OCI-LY7 (cell line): ENCODE measurements at regions not wholly inside any gene's neighbourhood (a gene's known extent, or its start where the extent isn't known, plus 50 kb on each side); places are given as distances from the start of the nearest gene placed in this dataset.

Experiments used
- BruUV-seq: library from RNA; stranded (reverse); fragments of 400-500 nt; replicated peaks from 2 replicates; lab custom pipeline; 2021; lab: Mats Ljungman, UMichigan
- CTCF ChIA-PET: fragments of 300-600 bp; sonication (Branson Sonifier 250); formaldehyde crosslinking; loops from one replicate; lab custom pipeline; 2022; ENCODE audit warnings: antibody characterized with exemption; ENCODE audit not compliant: unreplicated experiment; lab: Charles Lee
- POLR2A ChIA-PET: fragments of 300-600 bp; sonication (Branson Sonifier 250); formaldehyde crosslinking; loops from one replicate; lab custom pipeline; 2022; ENCODE audit warnings: antibody characterized with exemption; lab: Charles Lee
- DNase-seq: peaks from one replicate; pipeline ENCODE4 v3.0.0-alpha.2; 2015; ENCODE audit warnings: low spot score
- H2AFZ ChIP-seq: fragments of 200-600 bp; sonication (generic), shearing (Covaris generic); 2 replicates; pipeline ENCODE4 v1.6.1; 2014; ENCODE audit warnings: mild to moderate bottlenecking, antibody characterized with exemption, low read length, moderate library complexity
- H3K27ac ChIP-seq: fragments of 200-600 bp; sonication (generic); 2 replicates; pipeline ENCODE4 v1.5.1; 2014; ENCODE audit warnings: mixed run types, low read depth, mild to moderate bottlenecking, moderate library complexity, low read length, inconsistent platforms; ENCODE audit not compliant: poor library complexity, severe bottlenecking
- H3K36me3 ChIP-seq: fragments of 200-600 bp; sonication (generic); 2 replicates; pipeline ENCODE4 v1.6.1; 2014; ENCODE audit warnings: mild to moderate bottlenecking, antibody characterized with exemption, low read length, moderate library complexity, mixed read lengths; ENCODE audit not compliant: insufficient read depth
- H3K4me1 ChIP-seq: fragments of 200-600 bp; sonication (generic); 2 replicates; pipeline ENCODE4 v1.5.1; 2014; ENCODE audit warnings: mild to moderate bottlenecking, low read length; ENCODE audit not compliant: insufficient read depth, poor library complexity, severe bottlenecking
- H3K4me2 ChIP-seq: fragments of 200-600 bp; sonication (generic); 2 replicates; pipeline ENCODE4 v1.6.1; 2014; ENCODE audit warnings: mild to moderate bottlenecking, low read length
- H3K4me3 ChIP-seq: fragments of 200-600 bp; sonication (generic); 2 replicates; pipeline ENCODE4 v1.5.1; 2014; ENCODE audit warnings: mild to moderate bottlenecking, low read depth, low read length; ENCODE audit not compliant: poor library complexity, severe bottlenecking
- H3K79me2 ChIP-seq: fragments of 200-600 bp; sonication (generic); 2 replicates; pipeline ENCODE4 v1.6.1; 2016; ENCODE audit warnings: low read depth, mild to moderate bottlenecking, low read length, moderate library complexity, mixed read lengths; ENCODE audit not compliant: insufficient read depth
- H3K9me2 ChIP-seq: fragments of 200-600 bp; sonication (generic); 2 replicates; pipeline ENCODE4 v1.6.1; 2016; ENCODE audit warnings: mild to moderate bottlenecking, low read length, mixed read lengths; ENCODE audit not compliant: insufficient read depth
- H3K9me3 ChIP-seq: fragments of 200-600 bp; sonication (generic); 2 replicates; pipeline ENCODE4 v1.6.1; 2014; ENCODE audit warnings: mild to moderate bottlenecking, mixed run types, low read length, mixed read lengths
- H4K20me1 ChIP-seq: fragments of 200-600 bp; sonication (generic); 2 replicates; pipeline ENCODE4 v1.6.1; 2014; ENCODE audit warnings: mild to moderate bottlenecking, antibody characterized with exemption, low read length, moderate library complexity, mixed read lengths; ENCODE audit not compliant: insufficient read depth
- CTCF ChIP-seq: fragments of 200-600 bp; sonication (generic); conservative IDR thresholded peaks from 2 replicates; pipeline ENCODE4 v1.5.1; 2014; ENCODE audit warnings: mild to moderate bottlenecking, antibody characterized with exemption, low read length, moderate library complexity, mixed read lengths
- EZH2phosphoT487 ChIP-seq: fragments of 200-600 bp; sonication (generic); IDR thresholded peaks from 2 replicates; pipeline ENCODE4 v1.6.1; 2018; ENCODE audit warnings: low read depth, borderline replicate concordance, mild to moderate bottlenecking, mixed run types, antibody characterized with exemption, low read length, moderate library complexity, mixed read lengths
- intact Hi-C: fragments of 100-400 bp; cut with micrococcal nuclease; formaldehyde crosslinking; loops from one replicate; pipeline ENCODE4 v1.10.0; 2022; ENCODE audit not compliant: unreplicated experiment

GRCh38 chr15:99475754-99476412 is 89.9 kb upstream of the MEF2A start:
- no peaks in the 10 kb centered on the region for H3K79me2 ChIP-seq
- H4K20me1 ChIP-seq = no peaks in the 10 kb centered on the region
- POLR2A ChIA-PET = no interaction called here
- H3K36me3 ChIP-seq = no peaks in the 10 kb centered on the region
- H3K4me3 ChIP-seq = no peak overlapping the region
- CTCF ChIA-PET = no interaction called here
- no peaks in the 10 kb centered on the region for H3K9me2 ChIP-seq
- no peak overlapping the region for H2AFZ ChIP-seq
- no peaks in the 10 kb centered on the region for H3K9me3 ChIP-seq
- DNase-seq = no peak
- intact Hi-C loops = no loop called here
- BruUV-seq = no TSS peak
- H3K4me1 ChIP-seq = peaks cover 5% of the 10 kb centered on the region
- TF ChIP-seq EZH2phosphoT487 = no peak
- TF ChIP-seq CTCF = no peak
- no peak overlapping the region for H3K27ac ChIP-seq
- no peak overlapping the region for H3K4me2 ChIP-seq

- H3K4me2 ChIP-seq = no peak overlapping the region
Measured at GRCh38 chr15:99476413-99477222, 89.2 kb upstream of the MEF2A start.

More at GRCh38 chr15:99476413-99477222, 89.2 kb upstream of the MEF2A start:
- Histone ChIP-seq H3K36me3 (no peaks in the 10 kb centered on the region), H3K4me1 (peaks cover 5% of the 10 kb centered on the region), H4K20me1 (no peaks in the 10 kb centered on the region), H2AFZ (no peak overlapping the region), H3K4me3 (no peak overlapping the region), H3K9me2 (no peaks in the 10 kb centered on the region), H3K9me3 (no peaks in the 10 kb centered on the region), H3K27ac (no peak overlapping the region), H3K79me2 (no peaks in the 10 kb centered on the region)
- ChIA-PET POLR2A (no interaction called here), CTCF (no interaction called here)
- DNase-seq = peak; percentile 9
- intact Hi-C loops = no loop called here
- BruUV-seq = no TSS peak
- no peak for TF ChIP-seq CTCF
- TF ChIP-seq EZH2phosphoT487 = no peak
